ENCODE measurements at regions not wholly inside any gene's neighbourhood (a gene's known extent, or its start where the extent isn't known, plus 50 kb on each side); places are given as distances from the start of the nearest gene placed in this dataset.

DNA sequence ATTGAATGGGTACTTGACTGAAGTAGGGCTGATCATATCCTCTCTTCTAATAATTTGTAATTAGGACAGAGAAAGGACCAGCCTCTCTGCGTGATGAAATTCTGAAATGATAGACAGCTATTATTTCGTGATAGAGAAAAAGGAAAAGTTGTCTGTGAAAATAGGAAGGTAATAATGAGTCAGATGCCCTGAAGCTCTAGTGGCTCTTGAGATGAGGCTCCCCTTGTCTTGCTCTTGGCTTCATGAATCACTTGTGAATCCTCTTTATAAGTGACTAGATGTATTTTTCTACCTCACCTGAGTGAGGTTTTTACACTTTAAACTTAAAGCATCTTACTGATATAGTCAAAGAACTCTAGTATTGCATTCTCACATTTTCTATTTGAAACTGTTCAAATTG is 888.9 kb downstream of the PCDH18 start:
- H3K4me3 ChIP-seq (ENCODE audit: low read length) = no peak overlapping the region
- H3K36me3 ChIP-seq (ENCODE audit: control insufficient read depth, insufficient read depth, low read length) = no peaks in the 10 kb centered on the region
- no peak for DNase-seq
- H3K27ac ChIP-seq (ENCODE audit: low read length) = no peak overlapping the region
- no peaks in the 10 kb centered on the region for H3K4me1 ChIP-seq (ENCODE audit: control insufficient read depth, insufficient read depth, low read length)
- no peaks in the 10 kb centered on the region for H3K9me3 ChIP-seq (replicated peaks; ENCODE audit: control insufficient read depth, low read depth, low read length)
- WGBS (ENCODE audit: insufficient coverage) = 100% methylated on average over 1 of the region's 2 CpGs
- H3K27me3 ChIP-seq (ENCODE audit: control insufficient read depth, insufficient read depth, low read length) = no peaks in the 10 kb centered on the region

DNA sequence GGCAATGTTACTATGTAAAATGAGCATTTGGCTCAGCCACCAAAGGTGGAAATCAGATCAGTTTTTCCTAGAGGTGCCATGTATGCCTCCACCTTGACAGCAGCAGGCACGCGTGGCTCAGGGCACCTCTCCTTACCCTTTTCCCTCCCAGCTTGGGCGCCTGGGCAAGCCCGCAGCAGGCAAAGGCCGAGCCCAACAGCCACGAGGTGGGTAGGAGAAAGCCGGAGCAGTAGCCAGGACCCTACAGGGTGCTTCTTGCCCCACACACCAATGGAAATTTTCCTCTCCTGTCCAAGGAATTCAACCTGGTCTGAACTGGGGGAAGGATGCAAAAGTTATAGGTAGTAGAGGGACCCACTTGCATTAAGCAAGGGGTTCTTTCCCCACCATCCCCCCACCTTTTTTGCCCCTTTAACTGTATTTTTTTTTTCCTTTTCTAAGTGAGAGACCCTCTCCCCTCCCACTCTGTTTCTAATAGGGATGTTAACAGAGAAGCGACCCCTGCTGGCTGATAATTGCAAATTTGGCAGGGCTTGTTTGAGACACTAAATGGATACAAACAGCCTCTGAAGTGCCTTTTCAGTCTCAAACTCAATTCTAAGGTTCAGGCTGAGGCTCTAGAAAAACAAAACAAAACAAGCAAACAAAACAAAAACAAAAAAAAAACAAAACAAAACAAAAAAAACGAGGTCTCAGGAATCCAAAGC is 895.1 kb downstream of the PCDH18 start:
- no peaks in the 10 kb centered on the region for H3K9me3 ChIP-seq (replicated peaks; ENCODE audit: control insufficient read depth, low read depth, low read length)
- no peaks in the 10 kb centered on the region for H3K27me3 ChIP-seq (ENCODE audit: control insufficient read depth, insufficient read depth, low read length)
- 71% methylated on average over 2 of the region's 9 CpGs for WGBS (ENCODE audit: insufficient coverage)
- no peak overlapping the region for H3K27ac ChIP-seq (ENCODE audit: low read length)
- no peak for DNase-seq
- no peaks in the 10 kb centered on the region for H3K36me3 ChIP-seq (ENCODE audit: control insufficient read depth, insufficient read depth, low read length)
- no peaks in the 10 kb centered on the region for H3K4me1 ChIP-seq (ENCODE audit: control insufficient read depth, insufficient read depth, low read length)
- no peak overlapping the region for H3K4me3 ChIP-seq (ENCODE audit: low read length)

DNA sequence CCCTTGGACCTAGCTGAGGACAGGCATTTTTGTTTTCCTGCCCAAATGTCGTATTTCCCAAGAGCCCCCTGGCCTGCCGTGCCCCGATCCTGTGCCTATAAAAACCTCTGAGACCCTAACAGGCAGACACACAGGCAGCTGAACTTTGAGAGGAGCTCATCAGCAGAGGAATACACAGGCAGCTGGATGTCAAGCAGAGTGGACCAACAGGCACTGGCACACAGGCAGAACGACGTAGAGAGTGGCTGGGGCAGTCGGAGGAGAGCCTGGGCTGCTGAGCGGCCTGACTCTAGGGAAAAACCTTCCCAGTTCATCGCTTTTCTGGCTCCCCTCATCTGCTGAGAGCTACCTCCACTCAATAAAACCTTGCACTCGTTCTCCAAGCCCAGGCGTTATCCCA is 896.1 kb downstream of the PCDH18 start:
- Histone ChIP-seq H3K9me3 (replicated peaks; ENCODE audit: control insufficient read depth, low read depth, low read length) (no peaks in the 10 kb centered on the region), H3K27me3 (ENCODE audit: control insufficient read depth, insufficient read depth, low read length) (no peaks in the 10 kb centered on the region), H3K36me3 (ENCODE audit: control insufficient read depth, insufficient read depth, low read length) (no peaks in the 10 kb centered on the region), H3K4me1 (ENCODE audit: control insufficient read depth, insufficient read depth, low read length) (no peaks in the 10 kb centered on the region), H3K27ac (ENCODE audit: low read length) (no peak overlapping the region), H3K4me3 (ENCODE audit: low read length) (no peak overlapping the region)
- WGBS (ENCODE audit: insufficient coverage) = 80% methylated on average over 8 of the region's 10 CpGs
- DNase-seq = no peak

DNA sequence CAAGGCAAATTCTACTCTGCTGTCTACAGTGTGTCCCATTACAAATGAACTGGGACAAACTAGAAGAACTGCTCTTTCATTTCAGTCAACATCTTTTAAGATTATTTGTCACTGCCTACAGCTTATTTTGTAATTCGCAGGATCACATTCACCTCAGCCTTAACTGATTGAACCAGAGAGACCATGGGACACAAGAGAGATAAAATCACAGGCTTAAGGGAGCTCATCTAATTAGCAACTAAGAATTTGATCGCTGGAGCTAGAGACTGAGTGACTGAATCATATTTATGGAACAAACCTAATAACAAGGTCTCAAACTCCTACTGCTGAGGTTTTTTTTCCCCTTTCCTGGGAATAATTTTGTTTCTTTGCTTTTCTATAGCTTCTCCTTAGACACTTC is 898.2 kb downstream of the PCDH18 start:
- Histone ChIP-seq H3K27me3 (ENCODE audit: control insufficient read depth, insufficient read depth, low read length) (no peaks in the 10 kb centered on the region), H3K9me3 (replicated peaks; ENCODE audit: control insufficient read depth, low read depth, low read length) (no peaks in the 10 kb centered on the region), H3K36me3 (ENCODE audit: control insufficient read depth, insufficient read depth, low read length) (no peaks in the 10 kb centered on the region), H3K4me1 (ENCODE audit: control insufficient read depth, insufficient read depth, low read length) (no peaks in the 10 kb centered on the region), H3K27ac (ENCODE audit: low read length) (no peak overlapping the region), H3K4me3 (ENCODE audit: low read length) (no peak overlapping the region)
- no peak for DNase-seq
- no CpG with 5 or more reads among the region's 2 CpGs for WGBS (ENCODE audit: insufficient coverage)

DNA sequence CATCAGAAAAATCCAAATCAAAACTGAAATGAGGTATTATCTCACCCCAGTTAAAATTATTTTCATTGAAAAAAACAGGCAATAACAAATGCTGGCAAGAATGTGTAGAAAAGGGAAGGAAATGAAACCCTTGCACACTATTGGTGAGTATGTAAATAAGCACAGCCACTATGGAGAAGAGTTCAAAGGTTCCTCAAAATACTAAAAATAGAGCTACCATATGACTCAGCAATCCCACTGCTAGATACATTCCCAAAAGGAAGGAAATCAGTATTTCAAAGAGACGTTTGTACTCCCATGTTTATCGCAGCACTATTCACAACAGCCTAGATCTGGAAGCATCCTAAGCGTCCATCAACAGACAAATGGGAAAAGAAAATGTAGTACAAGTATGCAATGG is 932.4 kb downstream of the PCDH18 start:
- Histone ChIP-seq H3K27ac (ENCODE audit: low read length) (no peak overlapping the region), H3K4me1 (ENCODE audit: control insufficient read depth, insufficient read depth, low read length) (no peaks in the 10 kb centered on the region), H3K4me3 (ENCODE audit: low read length) (no peak overlapping the region), H3K9me3 (replicated peaks; ENCODE audit: control insufficient read depth, low read depth, low read length) (peaks cover 4% of the 10 kb centered on the region), H3K36me3 (ENCODE audit: control insufficient read depth, insufficient read depth, low read length) (no peaks in the 10 kb centered on the region), H3K27me3 (ENCODE audit: control insufficient read depth, insufficient read depth, low read length) (no peaks in the 10 kb centered on the region)
- no CpG with 5 or more reads among the region's 3 CpGs for WGBS (ENCODE audit: insufficient coverage)
- DNase-seq = no peak

DNA sequence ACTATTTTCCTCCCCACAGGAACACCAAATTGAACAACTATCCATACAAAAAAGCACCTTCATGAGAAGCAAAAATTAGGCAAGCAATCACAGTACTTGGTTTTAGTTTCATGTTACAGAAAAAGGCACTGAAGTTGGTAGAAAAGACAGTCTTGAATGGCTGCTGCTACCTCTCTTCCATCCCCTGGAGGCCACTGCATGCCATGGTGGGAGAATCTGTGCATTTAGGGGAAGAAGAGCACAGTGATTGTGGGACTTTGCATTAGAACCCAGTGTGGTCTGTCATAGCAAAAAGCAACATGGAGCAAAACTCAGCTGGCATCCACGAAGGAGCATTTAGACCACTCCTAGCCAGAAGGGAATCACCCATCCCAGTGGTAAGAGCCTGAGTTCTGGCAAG is 941.9 kb downstream of the PCDH18 start:
- H3K9me3 ChIP-seq (replicated peaks; ENCODE audit: control insufficient read depth, low read depth, low read length) = no peaks in the 10 kb centered on the region
- no peak for DNase-seq
- no CpG with 5 or more reads among the region's 1 CpG for WGBS (ENCODE audit: insufficient coverage)
- no peaks in the 10 kb centered on the region for H3K27me3 ChIP-seq (ENCODE audit: control insufficient read depth, insufficient read depth, low read length)
- no peak overlapping the region for H3K4me3 ChIP-seq (ENCODE audit: low read length)
- H3K4me1 ChIP-seq (ENCODE audit: control insufficient read depth, insufficient read depth, low read length) = no peaks in the 10 kb centered on the region
- H3K36me3 ChIP-seq (ENCODE audit: control insufficient read depth, insufficient read depth, low read length) = no peaks in the 10 kb centered on the region
- H3K27ac ChIP-seq (ENCODE audit: low read length) = no peak overlapping the region

DNA sequence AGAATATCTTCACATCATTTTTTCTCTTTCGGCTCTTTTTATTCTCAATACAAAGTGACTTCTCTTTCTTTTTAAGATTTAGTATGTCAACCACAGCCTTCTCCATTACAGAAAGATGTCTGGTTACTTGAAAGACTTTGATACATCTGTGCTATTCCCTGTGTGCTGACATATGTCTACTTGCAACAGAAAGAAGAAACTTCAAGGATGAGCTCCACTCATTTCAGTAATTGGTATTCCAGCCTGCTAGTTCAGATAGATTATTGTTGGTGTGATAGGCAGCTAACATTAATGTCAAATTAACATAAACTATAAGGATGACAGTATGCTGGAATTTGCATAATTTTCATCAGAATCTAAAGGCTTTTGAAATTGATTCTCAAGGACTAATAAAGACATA is 948.7 kb downstream of the PCDH18 start:
- no CpG with 5 or more reads among the region's 1 CpG for WGBS (ENCODE audit: insufficient coverage)
- Histone ChIP-seq H3K4me3 (ENCODE audit: low read length) (no peak overlapping the region), H3K27ac (ENCODE audit: low read length) (no peak overlapping the region), H3K27me3 (ENCODE audit: control insufficient read depth, insufficient read depth, low read length) (no peaks in the 10 kb centered on the region), H3K4me1 (ENCODE audit: control insufficient read depth, insufficient read depth, low read length) (no peaks in the 10 kb centered on the region), H3K36me3 (ENCODE audit: control insufficient read depth, insufficient read depth, low read length) (no peaks in the 10 kb centered on the region), H3K9me3 (replicated peaks; ENCODE audit: control insufficient read depth, low read depth, low read length) (no peaks in the 10 kb centered on the region)
- DNase-seq = no peak

DNA sequence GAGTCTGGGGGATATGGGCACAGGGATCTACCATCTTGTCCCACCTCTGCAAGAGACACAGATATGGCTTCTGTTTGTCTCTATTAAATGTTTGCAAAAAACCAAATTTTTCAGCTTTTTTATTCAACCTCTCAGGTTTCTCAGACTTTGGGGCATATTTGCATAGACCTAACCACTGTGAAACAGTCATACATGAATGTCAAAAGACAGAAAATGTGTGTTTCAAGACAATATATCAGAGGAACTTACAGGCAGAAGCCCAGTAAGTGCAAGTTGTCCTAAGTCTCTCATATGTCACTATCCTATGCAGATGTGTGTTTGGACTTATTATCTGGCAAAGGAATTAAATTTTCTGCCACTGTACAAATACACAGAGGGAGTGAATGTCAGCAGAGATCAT is 951.2 kb downstream of the PCDH18 start:
- Histone ChIP-seq H3K36me3 (ENCODE audit: control insufficient read depth, insufficient read depth, low read length) (no peaks in the 10 kb centered on the region), H3K4me1 (ENCODE audit: control insufficient read depth, insufficient read depth, low read length) (no peaks in the 10 kb centered on the region), H3K27me3 (ENCODE audit: control insufficient read depth, insufficient read depth, low read length) (no peaks in the 10 kb centered on the region), H3K9me3 (replicated peaks; ENCODE audit: control insufficient read depth, low read depth, low read length) (no peaks in the 10 kb centered on the region), H3K4me3 (ENCODE audit: low read length) (no peak overlapping the region), H3K27ac (ENCODE audit: low read length) (no peak overlapping the region)
- no peak for DNase-seq

DNA sequence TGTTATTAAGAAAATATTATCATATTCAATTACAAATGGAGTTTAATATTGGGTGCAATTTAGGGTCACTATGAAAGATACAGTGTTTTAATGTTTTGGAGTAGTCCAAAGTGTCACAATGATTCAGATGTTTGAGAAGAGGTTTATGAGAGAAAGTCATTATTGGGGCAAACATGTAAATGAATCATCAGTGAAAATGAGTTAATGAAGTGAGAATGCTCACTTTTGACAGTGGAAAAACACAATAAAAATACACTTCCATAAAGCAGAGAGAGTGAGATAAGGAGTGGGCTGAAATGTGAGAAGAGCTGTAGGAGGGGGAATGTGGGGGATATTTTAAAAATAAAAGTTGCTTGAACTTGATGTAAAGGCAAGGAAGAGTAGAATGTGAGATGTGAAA is 957.1 kb downstream of the PCDH18 start:
- DNase-seq = no peak
- Histone ChIP-seq H3K36me3 (ENCODE audit: control insufficient read depth, insufficient read depth, low read length) (no peaks in the 10 kb centered on the region), H3K9me3 (replicated peaks; ENCODE audit: control insufficient read depth, low read depth, low read length) (no peaks in the 10 kb centered on the region), H3K4me1 (ENCODE audit: control insufficient read depth, insufficient read depth, low read length) (no peaks in the 10 kb centered on the region), H3K4me3 (ENCODE audit: low read length) (no peak overlapping the region), H3K27ac (ENCODE audit: low read length) (no peak overlapping the region), H3K27me3 (ENCODE audit: control insufficient read depth, insufficient read depth, low read length) (no peaks in the 10 kb centered on the region)

DNA sequence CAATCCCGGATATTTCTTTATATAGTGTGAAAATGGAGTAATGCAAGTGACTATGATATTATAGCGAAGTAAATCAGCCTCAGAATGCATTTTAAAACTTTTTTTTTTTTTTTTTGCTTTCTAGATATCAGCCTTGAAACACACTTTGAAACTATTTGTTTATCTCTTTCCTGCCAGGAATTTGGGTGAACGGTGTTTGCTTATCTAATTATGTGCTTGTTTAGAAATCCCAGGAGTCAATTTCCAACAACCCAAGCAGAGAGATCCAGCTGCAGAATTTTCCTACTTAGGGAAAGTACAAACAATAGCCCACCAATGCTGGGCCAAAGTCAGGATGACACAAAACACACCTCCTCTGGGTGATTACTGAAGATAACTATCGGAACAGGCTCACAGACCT is 958.8 kb downstream of the PCDH18 start:
- no peak for DNase-seq
- 73% methylated on average over 1 of the region's 4 CpGs for WGBS (ENCODE audit: insufficient coverage)
- Histone ChIP-seq H3K4me1 (ENCODE audit: control insufficient read depth, insufficient read depth, low read length) (no peaks in the 10 kb centered on the region), H3K36me3 (ENCODE audit: control insufficient read depth, insufficient read depth, low read length) (no peaks in the 10 kb centered on the region), H3K4me3 (ENCODE audit: low read length) (no peak overlapping the region), H3K27ac (ENCODE audit: low read length) (no peak overlapping the region), H3K27me3 (ENCODE audit: control insufficient read depth, insufficient read depth, low read length) (no peaks in the 10 kb centered on the region), H3K9me3 (replicated peaks; ENCODE audit: control insufficient read depth, low read depth, low read length) (no peaks in the 10 kb centered on the region)

DNA sequence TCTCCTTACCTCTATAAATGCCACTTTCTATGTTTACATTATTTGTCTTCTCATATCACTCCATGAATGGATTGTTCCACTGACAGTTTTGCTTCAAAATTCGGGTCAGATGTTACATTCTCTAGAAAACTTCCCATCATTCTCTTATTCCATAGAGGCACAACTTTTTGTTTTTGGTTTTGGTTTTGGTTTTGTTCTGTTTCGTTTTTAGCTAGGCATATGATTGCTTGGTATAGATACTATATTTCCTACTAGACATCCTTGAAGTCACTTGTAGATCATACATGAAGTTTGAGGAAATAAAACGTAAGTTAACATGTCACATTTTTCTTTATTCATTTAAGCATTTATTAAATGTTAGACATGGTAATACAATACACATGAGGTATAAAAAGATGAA is 961.0 kb downstream of the PCDH18 start:
- DNase-seq = no peak
- Histone ChIP-seq H3K27me3 (ENCODE audit: control insufficient read depth, insufficient read depth, low read length) (no peaks in the 10 kb centered on the region), H3K9me3 (replicated peaks; ENCODE audit: control insufficient read depth, low read depth, low read length) (no peaks in the 10 kb centered on the region), H3K27ac (ENCODE audit: low read length) (no peak overlapping the region), H3K4me1 (ENCODE audit: control insufficient read depth, insufficient read depth, low read length) (no peaks in the 10 kb centered on the region), H3K36me3 (ENCODE audit: control insufficient read depth, insufficient read depth, low read length) (no peaks in the 10 kb centered on the region), H3K4me3 (ENCODE audit: low read length) (no peak overlapping the region)
- no CpG with 5 or more reads among the region's 3 CpGs for WGBS (ENCODE audit: insufficient coverage)

Data from muscle of leg (tissue), 3 donors.